ENCODE measurements at regions not wholly inside any gene's neighbourhood (a gene's known extent, or its start where the extent isn't known, plus 50 kb on each side); places are given as distances from the start of the nearest gene placed in this dataset.
A peak's percentile ranks its signal among the peaks of the same experiment; 100 is the strongest.

GRCh38 chr2:128777196-128778035 lies 458.7 kb upstream of the HS6ST1 start:
- no peaks in the 10 kb centered on the region for H3K9me3 ChIP-seq
- TF ChIP-seq CTCF (IDR thresholded peaks at IDR 0.05): no peak
- H3K27ac ChIP-seq: no peak overlapping the region
- H3K27me3 ChIP-seq: no peaks in the 10 kb centered on the region
- ATAC-seq (no peak), FAIRE-seq (no peak), DNase-seq (peak in 1 of 6 donors; percentile 24)
- WGBS, 2 donors: 92 to 93% methylated on average over 20 of the region's 20 CpGs
- intact Hi-C loops (cut with DNase I): no loop called here
- H3K4me1 ChIP-seq: no peaks in the 10 kb centered on the region
- H3K36me3 ChIP-seq: no peaks in the 10 kb centered on the region
- no peak overlapping the region for H3K4me3 ChIP-seq

- no peak overlapping the region for H3K4me3 ChIP-seq
- no peak for ATAC-seq
Measured at GRCh38 chr2:128778843-128779242, 460.2 kb upstream of the HS6ST1 start.

GRCh38 chr2:128779301-128780095 lies 460.8 kb upstream of the HS6ST1 start:
- Histone ChIP-seq H3K27me3 (no peaks in the 10 kb centered on the region), H3K9me3 (no peaks in the 10 kb centered on the region), H3K4me1 (no peaks in the 10 kb centered on the region), H3K27ac (no peak overlapping the region), H3K36me3 (no peaks in the 10 kb centered on the region), H3K4me3 (no peak overlapping the region)
- intact Hi-C loops (cut with DNase I): no loop called here
- FAIRE-seq: no peak
- no peak for DNase-seq
- TF ChIP-seq CTCF (IDR thresholded peaks at IDR 0.05): no peak
- 93 to 94% methylated on average over 9 of the region's 9 CpGs for WGBS, 2 donors
- no peak for ATAC-seq

More at GRCh38 chr2:128778843-128779242, 460.2 kb upstream of the HS6ST1 start:
- intact Hi-C loops (cut with DNase I): no loop called here
- DNase-seq (no peak), FAIRE-seq (no peak)
- no peak for TF ChIP-seq CTCF (IDR thresholded peaks at IDR 0.05)
- 57 to 68% methylated on average over 2 of the region's 2 CpGs for WGBS, 2 donors
- H3K4me1 ChIP-seq: no peaks in the 10 kb centered on the region
- no peak overlapping the region for H3K27ac ChIP-seq
- H3K27me3 ChIP-seq: no peaks in the 10 kb centered on the region
- H3K9me3 ChIP-seq: no peaks in the 10 kb centered on the region
- no peaks in the 10 kb centered on the region for H3K36me3 ChIP-seq

- Histone ChIP-seq H3K27ac (no peak overlapping the region), H3K4me1 (no peaks in the 10 kb centered on the region), H3K9me3 (no peaks in the 10 kb centered on the region), H3K36me3 (no peaks in the 10 kb centered on the region), H3K4me3 (no peak overlapping the region), H3K27me3 (no peaks in the 10 kb centered on the region)
- DNase-seq (peak in 1 of 6 donors; percentile 30), ATAC-seq (no peak), FAIRE-seq (no peak)
- 87 to 93% methylated on average over 5 of the region's 5 CpGs for WGBS, 2 donors
- intact Hi-C loops (cut with DNase I): no loop called here
- no peak for TF ChIP-seq CTCF (IDR thresholded peaks at IDR 0.05)
Measured at GRCh38 chr2:128780434-128781080, 461.9 kb upstream of the HS6ST1 start.

Data from pancreas (tissue), 10 donors.